Mesothelial cell of epicardium (in vitro differentiated cells): ENCODE measurements at regions not wholly inside any gene's neighbourhood (a gene's known extent, or its start where the extent isn't known, plus 50 kb on each side); places are given as distances from the start of the nearest gene placed in this dataset.

ENCODE experiments used
- DNase-seq, 2 experiments: peaks; one replicate each; pipeline ENCODE4 v3.0.0; 2021; ENCODE audit warnings: low spot score in 2 of 2; ENCODE audit not compliant: unreplicated experiment in 2 of 2
- H3K27ac Mint-ChIP-seq: 2 replicates; pipeline ENCODE4 v1.8.0; 2021; ENCODE audit warnings: mixed read lengths
- H3K27me3 Mint-ChIP-seq: 2 replicates; pipeline ENCODE4 v1.8.0; 2021; ENCODE audit warnings: low read depth, mixed read lengths
- H3K36me3 Mint-ChIP-seq: 2 replicates; pipeline ENCODE4 v1.8.0; 2021; ENCODE audit warnings: mixed read lengths
- H3K4me1 Mint-ChIP-seq: 2 replicates; pipeline ENCODE4 v1.8.0; 2021; ENCODE audit warnings: mixed read lengths
- H3K4me3 Mint-ChIP-seq: 2 replicates; pipeline ENCODE4 v1.8.0; 2021; ENCODE audit warnings: mild to moderate bottlenecking, moderate library complexity, mixed read lengths
- H3K9me3 Mint-ChIP-seq: 2 replicates; pipeline ENCODE4 v1.8.0; 2021; ENCODE audit warnings: mixed read lengths
- TF ChIP-seq, protein P1 (sequence below): fragments of 200-600 bp; sonication (generic); IDR thresholded peaks from one replicate; pipeline ENCODE4 v1.5.0; 2021; ENCODE audit warnings: antibody characterized with exemption; ENCODE audit not compliant: unreplicated experiment

DNA sequence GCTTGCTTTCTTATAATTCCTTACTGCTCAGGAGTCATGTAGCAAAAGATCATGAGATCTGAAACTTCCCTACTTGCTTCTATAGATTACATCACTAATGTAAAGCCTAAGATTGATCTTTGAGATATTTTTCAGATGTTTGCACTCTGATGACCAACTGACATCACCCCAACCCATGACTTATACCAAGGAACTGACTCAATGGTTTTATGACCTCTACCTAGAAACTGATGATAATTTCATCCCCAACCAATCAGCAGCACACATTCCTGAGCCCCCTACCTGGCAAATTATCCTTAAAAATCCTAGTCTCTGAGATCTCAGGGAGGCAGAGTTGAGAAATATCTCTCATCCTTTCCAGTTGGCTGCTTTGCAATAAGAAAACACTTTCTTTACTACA, 122.3 kb upstream of the CAMK1G start:
- H3K36me3 Mint-ChIP-seq: peaks cover 4% of the 10 kb centered on the region
- H3K4me1 Mint-ChIP-seq: peaks cover 6% of the 10 kb centered on the region
- H3K27me3 Mint-ChIP-seq: no peaks in the 10 kb centered on the region
- no peak overlapping the region for H3K27ac Mint-ChIP-seq
- DNase-seq: no peak
- H3K9me3 Mint-ChIP-seq: peaks cover 26% of the 10 kb centered on the region
- H3K4me3 Mint-ChIP-seq: no peak overlapping the region
- TF ChIP-seq, protein P1, sequence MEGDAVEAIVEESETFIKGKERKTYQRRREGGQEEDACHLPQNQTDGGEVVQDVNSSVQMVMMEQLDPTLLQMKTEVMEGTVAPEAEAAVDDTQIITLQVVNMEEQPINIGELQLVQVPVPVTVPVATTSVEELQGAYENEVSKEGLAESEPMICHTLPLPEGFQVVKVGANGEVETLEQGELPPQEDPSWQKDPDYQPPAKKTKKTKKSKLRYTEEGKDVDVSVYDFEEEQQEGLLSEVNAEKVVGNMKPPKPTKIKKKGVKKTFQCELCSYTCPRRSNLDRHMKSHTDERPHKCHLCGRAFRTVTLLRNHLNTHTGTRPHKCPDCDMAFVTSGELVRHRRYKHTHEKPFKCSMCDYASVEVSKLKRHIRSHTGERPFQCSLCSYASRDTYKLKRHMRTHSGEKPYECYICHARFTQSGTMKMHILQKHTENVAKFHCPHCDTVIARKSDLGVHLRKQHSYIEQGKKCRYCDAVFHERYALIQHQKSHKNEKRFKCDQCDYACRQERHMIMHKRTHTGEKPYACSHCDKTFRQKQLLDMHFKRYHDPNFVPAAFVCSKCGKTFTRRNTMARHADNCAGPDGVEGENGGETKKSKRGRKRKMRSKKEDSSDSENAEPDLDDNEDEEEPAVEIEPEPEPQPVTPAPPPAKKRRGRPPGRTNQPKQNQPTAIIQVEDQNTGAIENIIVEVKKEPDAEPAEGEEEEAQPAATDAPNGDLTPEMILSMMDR: no peak

DNA sequence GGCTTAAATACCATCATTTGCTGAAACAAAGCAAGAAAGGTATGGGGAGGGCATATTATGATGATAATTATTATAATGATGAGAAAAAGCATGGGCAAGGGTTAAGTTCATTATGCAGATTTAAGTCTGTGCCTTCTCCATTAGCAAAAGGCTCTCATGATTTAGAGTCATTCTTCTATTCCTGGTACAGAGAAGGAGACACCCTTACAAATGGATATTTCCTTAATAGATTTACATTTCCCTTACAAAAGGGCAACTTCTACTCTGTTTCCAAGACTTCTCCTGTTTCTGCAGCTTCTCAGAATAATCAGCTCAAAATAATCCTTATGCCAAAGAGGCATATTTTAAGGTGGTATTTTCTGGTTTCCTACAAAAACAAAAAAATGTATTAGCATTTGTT, 121.1 kb upstream of the CAMK1G start:
- H3K9me3 Mint-ChIP-seq: peaks cover 26% of the 10 kb centered on the region
- DNase-seq: no peak
- H3K4me1 Mint-ChIP-seq: peaks cover 2% of the 10 kb centered on the region
- TF ChIP-seq, protein P1: no peak
- H3K4me3 Mint-ChIP-seq: no peak overlapping the region
- H3K27me3 Mint-ChIP-seq: no peaks in the 10 kb centered on the region
- H3K36me3 Mint-ChIP-seq: peaks cover 4% of the 10 kb centered on the region
- no peak overlapping the region for H3K27ac Mint-ChIP-seq

DNA sequence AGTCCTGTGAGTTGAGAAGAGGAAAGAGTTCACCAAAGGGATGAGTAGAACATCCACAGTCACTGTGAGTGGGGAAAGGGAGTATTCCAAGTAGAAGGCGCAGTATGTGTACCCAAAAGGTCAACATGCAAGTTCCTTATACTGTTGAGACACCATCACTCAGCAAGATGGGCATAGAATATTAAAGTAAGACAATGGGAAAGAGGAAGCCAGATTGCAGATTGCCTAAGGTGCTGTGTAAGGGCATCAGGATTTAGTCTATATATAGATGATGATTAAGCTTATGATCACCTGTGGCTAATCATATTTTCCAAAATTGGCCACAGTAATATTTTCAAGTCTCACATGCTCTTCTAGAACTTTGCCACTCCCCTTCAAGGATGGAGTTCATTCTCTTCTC, 120.1 kb upstream of the CAMK1G start:
- TF ChIP-seq, protein P1: no peak
- Mint-ChIP-seq H3K4me1 (no peaks in the 10 kb centered on the region), H3K9me3 (peaks cover 26% of the 10 kb centered on the region), H3K27me3 (no peaks in the 10 kb centered on the region), H3K27ac (no peak overlapping the region), H3K36me3 (peaks cover 4% of the 10 kb centered on the region), H3K4me3 (no peak overlapping the region)
- DNase-seq: no peak

DNA sequence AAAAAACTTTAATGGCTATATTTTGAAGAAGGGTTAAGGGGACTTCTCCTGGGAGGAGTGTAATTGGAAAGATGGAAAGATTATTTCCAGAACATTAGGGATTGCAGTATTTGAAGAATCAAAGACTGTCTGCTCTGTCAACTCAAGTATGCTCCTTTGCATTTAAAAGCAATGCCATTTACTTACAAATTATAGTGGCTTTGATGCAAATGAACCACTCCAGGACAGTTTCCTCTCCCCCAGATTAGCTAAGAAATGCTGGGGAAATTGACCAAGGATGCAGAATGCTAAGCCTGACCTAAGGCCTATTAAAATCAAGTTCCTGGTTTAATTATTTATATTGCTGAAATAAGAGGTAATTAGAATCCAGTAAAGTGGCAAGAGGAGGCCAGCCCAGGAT, 110.5 kb upstream of the CAMK1G start:
- H3K36me3 Mint-ChIP-seq: no peaks in the 10 kb centered on the region
- TF ChIP-seq, protein P1: no peak
- H3K4me3 Mint-ChIP-seq: no peak overlapping the region
- no peaks in the 10 kb centered on the region for H3K27me3 Mint-ChIP-seq
- peaks cover 36% of the 10 kb centered on the region for H3K9me3 Mint-ChIP-seq
- DNase-seq: no peak
- H3K27ac Mint-ChIP-seq: no peak overlapping the region
- no peaks in the 10 kb centered on the region for H3K4me1 Mint-ChIP-seq

DNA sequence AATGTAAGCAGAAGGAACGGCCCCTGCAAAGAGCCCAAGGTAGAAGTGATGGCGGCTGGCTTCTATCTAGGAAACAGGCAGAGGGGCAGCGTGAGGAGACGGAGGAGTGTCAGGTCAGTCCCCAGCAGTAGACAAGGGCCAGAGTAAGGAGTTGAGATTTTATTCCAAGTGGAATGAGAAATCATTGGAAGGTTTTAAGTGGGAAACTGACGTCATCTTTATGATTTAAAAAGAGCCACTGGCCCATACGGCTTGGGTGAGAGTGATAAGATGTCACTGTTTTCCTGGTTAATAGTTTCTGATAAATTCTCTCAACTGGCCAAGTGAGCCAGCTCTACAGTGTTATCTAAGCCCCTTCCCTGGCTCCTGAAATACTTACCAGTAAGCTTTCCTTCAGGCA, 103.2 kb upstream of the CAMK1G start:
- no peak for DNase-seq
- TF ChIP-seq, protein P1: no peak
- Mint-ChIP-seq H3K4me1 (peaks cover 25% of the 10 kb centered on the region), H3K27ac (no peak overlapping the region), H3K27me3 (no peaks in the 10 kb centered on the region), H3K4me3 (no peak overlapping the region), H3K9me3 (no peaks in the 10 kb centered on the region), H3K36me3 (no peaks in the 10 kb centered on the region)

DNA sequence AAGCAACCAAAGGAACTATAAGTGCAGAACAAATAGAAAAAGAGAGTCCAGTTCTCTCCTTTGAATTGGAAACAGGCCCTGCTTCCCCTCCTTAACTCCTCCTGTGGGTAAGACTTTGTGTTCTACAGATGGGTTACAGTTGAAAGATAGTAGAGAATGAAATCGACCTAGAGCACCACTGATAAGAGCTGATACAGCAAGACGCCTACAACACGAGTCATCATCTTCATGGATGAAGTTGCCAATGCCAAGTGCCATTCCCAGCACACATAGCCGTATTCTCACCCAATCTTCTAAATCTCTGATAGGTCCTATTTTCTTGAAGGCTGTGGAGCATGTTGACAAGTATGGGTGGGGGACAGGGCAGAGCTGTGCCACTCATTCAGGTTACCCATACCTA, 99.8 kb upstream of the CAMK1G start:
- Mint-ChIP-seq H3K4me1 (peaks cover 31% of the 10 kb centered on the region), H3K4me3 (no peak overlapping the region), H3K27me3 (no peaks in the 10 kb centered on the region), H3K36me3 (no peaks in the 10 kb centered on the region), H3K27ac (no peak overlapping the region), H3K9me3 (no peaks in the 10 kb centered on the region)
- TF ChIP-seq, protein P1: no peak
- no peak for DNase-seq
